ENCODE measurements at regions not wholly inside any gene's neighbourhood (a gene's known extent, or its start where the extent isn't known, plus 50 kb on each side); places are given as distances from the start of the nearest gene placed in this dataset.
"Not testable (repeated sequence)": the region's sequence is repeated elsewhere in the genome, so short reads cannot be mapped to it uniquely, and the experiment has no call there.

GRCh38 chr14:101643651-101644050 is 82.4 kb downstream of the DIO3 start:
- Mint-ChIP-seq H3K36me3 (ENCODE audit: low read depth) (no peaks in the 10 kb centered on the region), H3K27me3 (ENCODE audit: low read depth) (peaks cover 53% of the 10 kb centered on the region)

GRCh38 chr14:101654051-101654450 is 92.8 kb downstream of the DIO3 start:
- no peak overlapping the region for H3K27ac Mint-ChIP-seq
- H3K36me3 Mint-ChIP-seq (ENCODE audit: low read depth), result no peaks in the 10 kb centered on the region
- no peak for DNase-seq (ENCODE audit: low spot score)
- peaks cover 7% of the 10 kb centered on the region for H3K4me1 Mint-ChIP-seq (ENCODE audit: low read depth)
- H3K4me3 Mint-ChIP-seq (ENCODE audit: low read depth), result no peak overlapping the region
- intact Hi-C loops (cut with micrococcal nuclease), result no loop called here
- no peaks in the 10 kb centered on the region for H3K9me3 Mint-ChIP-seq
- peaks cover 62% of the 10 kb centered on the region for H3K27me3 Mint-ChIP-seq (ENCODE audit: low read depth)

More at GRCh38 chr14:101643651-101644050, 82.4 kb downstream of the DIO3 start:
- DNase-seq (ENCODE audit: low spot score), result no peak
- H3K4me1 Mint-ChIP-seq (ENCODE audit: low read depth), result no peaks in the 10 kb centered on the region
- H3K9me3 Mint-ChIP-seq, result no peaks in the 10 kb centered on the region
- intact Hi-C loops (cut with micrococcal nuclease), result no loop called here
- no peak overlapping the region for H3K27ac Mint-ChIP-seq
- no peak overlapping the region for H3K4me3 Mint-ChIP-seq (ENCODE audit: low read depth)

GRCh38 chr14:101657372-101657771 is 96.1 kb downstream of the DIO3 start:
- Mint-ChIP-seq H3K9me3 (no peaks in the 10 kb centered on the region), H3K27me3 (ENCODE audit: low read depth) (peaks cover 62% of the 10 kb centered on the region), H3K27ac (no peak overlapping the region), H3K36me3 (ENCODE audit: low read depth) (no peaks in the 10 kb centered on the region), H3K4me3 (ENCODE audit: low read depth) (no peak overlapping the region), H3K4me1 (ENCODE audit: low read depth) (peaks cover 5% of the 10 kb centered on the region)
- intact Hi-C loops (cut with micrococcal nuclease), result no loop called here
- DNase-seq (ENCODE audit: low spot score), result no peak

GRCh38 chr14:101665478-101666078 is 95.9 kb upstream of the PPP2R5C start:
- intact Hi-C loops (cut with micrococcal nuclease), result no loop called here
- Mint-ChIP-seq H3K4me3 (ENCODE audit: low read depth) (no peak overlapping the region), H3K27ac (no peak overlapping the region), H3K9me3 (peaks cover 18% of the 10 kb centered on the region), H3K4me1 (ENCODE audit: low read depth) (no peaks in the 10 kb centered on the region), H3K27me3 (ENCODE audit: low read depth) (peaks cover 41% of the 10 kb centered on the region), H3K36me3 (ENCODE audit: low read depth) (peaks cover 5% of the 10 kb centered on the region)
- no peak for DNase-seq (ENCODE audit: low spot score)

GRCh38 chr14:101666264-101666663 is 95.2 kb upstream of the PPP2R5C start:
- H3K4me3 Mint-ChIP-seq (ENCODE audit: low read depth), result no peak overlapping the region
- no peak overlapping the region for H3K27ac Mint-ChIP-seq
- peaks cover 40% of the 10 kb centered on the region for H3K27me3 Mint-ChIP-seq (ENCODE audit: low read depth)
- intact Hi-C loops (cut with micrococcal nuclease), result no loop called here
- H3K36me3 Mint-ChIP-seq (ENCODE audit: low read depth), result peaks cover 5% of the 10 kb centered on the region
- DNase-seq (ENCODE audit: low spot score), result no peak
- no peaks in the 10 kb centered on the region for H3K4me1 Mint-ChIP-seq (ENCODE audit: low read depth)
- H3K9me3 Mint-ChIP-seq, result peaks cover 19% of the 10 kb centered on the region

GRCh38 chr14:101669629-101670028 is 91.9 kb upstream of the PPP2R5C start:
- H3K4me1 Mint-ChIP-seq (ENCODE audit: low read depth), result no peaks in the 10 kb centered on the region
- H3K4me3 Mint-ChIP-seq (ENCODE audit: low read depth), result no peak overlapping the region
- H3K9me3 Mint-ChIP-seq, result peaks cover 19% of the 10 kb centered on the region
- H3K27ac Mint-ChIP-seq, result no peak overlapping the region
- peaks cover 5% of the 10 kb centered on the region for H3K36me3 Mint-ChIP-seq (ENCODE audit: low read depth)
- intact Hi-C loops (cut with micrococcal nuclease), result no loop called here
- no peak for DNase-seq (ENCODE audit: low spot score)
- H3K27me3 Mint-ChIP-seq (ENCODE audit: low read depth), result peaks cover 31% of the 10 kb centered on the region

- Mint-ChIP-seq H3K27me3 (ENCODE audit: low read depth) (peaks cover 24% of the 10 kb centered on the region), H3K4me1 (ENCODE audit: low read depth) (no peaks in the 10 kb centered on the region)
Observed at GRCh38 chr14:101673873-101674272, 87.6 kb upstream of the PPP2R5C start.

GRCh38 chr14:101675835-101676234 is 85.7 kb upstream of the PPP2R5C start:
- DNase-seq (ENCODE audit: low spot score); H3K9me3 Mint-ChIP-seq; H3K4me3 Mint-ChIP-seq (ENCODE audit: low read depth); H3K4me1 Mint-ChIP-seq (ENCODE audit: low read depth); H3K27ac Mint-ChIP-seq; intact Hi-C loops (cut with micrococcal nuclease); H3K36me3 Mint-ChIP-seq (ENCODE audit: low read depth): not testable (repeated sequence)
- peaks cover 16% of the 10 kb centered on the region for H3K27me3 Mint-ChIP-seq (ENCODE audit: low read depth)

More at GRCh38 chr14:101673873-101674272, 87.6 kb upstream of the PPP2R5C start:
- intact Hi-C loops (cut with micrococcal nuclease), result no loop called here
- Mint-ChIP-seq H3K36me3 (ENCODE audit: low read depth) (peaks cover 5% of the 10 kb centered on the region), H3K4me3 (ENCODE audit: low read depth) (no peak overlapping the region), H3K27ac (no peak overlapping the region), H3K9me3 (peaks cover 16% of the 10 kb centered on the region)
- DNase-seq (ENCODE audit: low spot score), result no peak

GRCh38 chr14:101677912-101678327 is 83.6 kb upstream of the PPP2R5C start:
- H3K9me3 Mint-ChIP-seq; H3K4me1 Mint-ChIP-seq (ENCODE audit: low read depth); intact Hi-C loops (cut with micrococcal nuclease); DNase-seq (ENCODE audit: low spot score); H3K4me3 Mint-ChIP-seq (ENCODE audit: low read depth); H3K27ac Mint-ChIP-seq; H3K36me3 Mint-ChIP-seq (ENCODE audit: low read depth): not testable (repeated sequence)
- peaks cover 11% of the 10 kb centered on the region for H3K27me3 Mint-ChIP-seq (ENCODE audit: low read depth)

GRCh38 chr14:101681795-101682194 is 79.7 kb upstream of the PPP2R5C start:
- no peak overlapping the region for H3K27ac Mint-ChIP-seq
- intact Hi-C loops (cut with micrococcal nuclease), result no loop called here
- no peak for DNase-seq (ENCODE audit: low spot score)
- no peaks in the 10 kb centered on the region for H3K9me3 Mint-ChIP-seq
- H3K4me1 Mint-ChIP-seq (ENCODE audit: low read depth), result no peaks in the 10 kb centered on the region
- H3K27me3 Mint-ChIP-seq (ENCODE audit: low read depth), result peaks cover 11% of the 10 kb centered on the region
- H3K4me3 Mint-ChIP-seq (ENCODE audit: low read depth), result no peak overlapping the region
- H3K36me3 Mint-ChIP-seq (ENCODE audit: low read depth), result no peaks in the 10 kb centered on the region

GRCh38 chr14:101683365-101683764 is 78.1 kb upstream of the PPP2R5C start:
- intact Hi-C loops (cut with micrococcal nuclease), result no loop called here
- Mint-ChIP-seq H3K4me3 (ENCODE audit: low read depth) (no peak overlapping the region), H3K4me1 (ENCODE audit: low read depth) (no peaks in the 10 kb centered on the region), H3K27ac (no peak overlapping the region), H3K27me3 (ENCODE audit: low read depth) (peaks cover 8% of the 10 kb centered on the region), H3K9me3 (no peaks in the 10 kb centered on the region), H3K36me3 (ENCODE audit: low read depth) (no peaks in the 10 kb centered on the region)
- DNase-seq (ENCODE audit: low spot score), result no peak

GRCh38 chr14:101687756-101688546 is 73.6 kb upstream of the PPP2R5C start:
- no peak for DNase-seq (ENCODE audit: low spot score)
- H3K27me3 Mint-ChIP-seq (ENCODE audit: low read depth), result peaks cover 8% of the 10 kb centered on the region
- H3K36me3 Mint-ChIP-seq (ENCODE audit: low read depth), result no peaks in the 10 kb centered on the region
- no peak overlapping the region for H3K27ac Mint-ChIP-seq
- H3K4me1 Mint-ChIP-seq (ENCODE audit: low read depth), result no peaks in the 10 kb centered on the region
- H3K9me3 Mint-ChIP-seq, result no peaks in the 10 kb centered on the region
- intact Hi-C loops (cut with micrococcal nuclease), result no loop called here
- H3K4me3 Mint-ChIP-seq (ENCODE audit: low read depth), result no peak overlapping the region

GRCh38 chr14:101689039-101689501 is 72.4 kb upstream of the PPP2R5C start:
- Mint-ChIP-seq H3K4me3 (ENCODE audit: low read depth) (no peak overlapping the region), H3K27me3 (ENCODE audit: low read depth) (peaks cover 8% of the 10 kb centered on the region), H3K27ac (no peak overlapping the region), H3K4me1 (ENCODE audit: low read depth) (no peaks in the 10 kb centered on the region), H3K36me3 (ENCODE audit: low read depth) (no peaks in the 10 kb centered on the region), H3K9me3 (no peaks in the 10 kb centered on the region)
- intact Hi-C loops (cut with micrococcal nuclease), result no loop called here
- no peak for DNase-seq (ENCODE audit: low spot score)

Measured in activated T-helper 2 cell treated with anti-CD3 and anti-CD28 coated beads, Interferon-gamma antibody, Interleukin-2, Interleukin-4, amounts not matched to agents 10 μg/mL and 5 μg/mL and 100 μg/mL, durations not matched to agents 14 hours and 24 hours and 36 hours (primary cell).